PFSK-1 (cell line): ENCODE measurements at regions not wholly inside any gene's neighbourhood (a gene's known extent, or its start where the extent isn't known, plus 50 kb on each side); places are given as distances from the start of the nearest gene placed in this dataset.

ENCODE experiments used
- FOXP2 ChIP-seq: optimal IDR thresholded peaks from 2 replicates; pipeline ENCODE3; 2011; ENCODE audit warnings: borderline replicate concordance, control low read depth, inconsistent platforms; ENCODE audit not compliant: insufficient read depth; ENCODE audit errors: extremely low read length, extremely low read depth
- POLR2AphosphoS5 ChIP-seq: IDR thresholded peaks from 2 replicates; pipeline ENCODE4 v1.6.1; 2012; ENCODE audit warnings: low read depth, mild to moderate bottlenecking, control low read depth, low read length, moderate library complexity
- REST ChIP-seq, 2 experiments: IDR thresholded peaks; 2 replicates each; pipeline versions ENCODE4 v1.6.1 to v1.8.0; 2011 to 2012; ENCODE audit warnings: low read depth in 2 of 2, low read length in 2 of 2, control low read depth in 1 of 2, inconsistent platforms in 1 of 2, mild to moderate bottlenecking in 1 of 2, moderate library complexity in 1 of 2; ENCODE audit not compliant: insufficient read depth in 1 of 2
- SIN3A ChIP-seq: IDR thresholded peaks from 2 replicates; pipeline ENCODE4 v1.6.1; 2012; ENCODE audit warnings: mild to moderate bottlenecking, low read length, moderate library complexity, borderline replicate concordance; ENCODE audit not compliant: insufficient read depth
- TAF1 ChIP-seq: IDR thresholded peaks from 2 replicates; pipeline ENCODE4 v1.6.1; 2012; ENCODE audit warnings: low read length, control low read depth, borderline replicate concordance; ENCODE audit not compliant: insufficient read depth

- no peak for TF ChIP-seq TAF1
- no peak for TF ChIP-seq REST (IDR thresholded peaks at IDR 0.05; ENCODE audit: insufficient read depth in 1 of 2, low read depth in 2 of 2, low read length in 2 of 2)
- TF ChIP-seq SIN3A, result no peak
- TF ChIP-seq POLR2AphosphoS5, result no peak
- TF ChIP-seq FOXP2, result no peak
These were observed 690.8 kb upstream of the ARGLU1 start for GRCh38 chr13:107258599-107259187.

GRCh38 chr13:107254392-107254791, 686.5 kb upstream of the ARGLU1 start:
- TF ChIP-seq REST (IDR thresholded peaks at IDR 0.05; ENCODE audit: insufficient read depth in 1 of 2, low read depth in 2 of 2, low read length in 2 of 2) (no peak), TAF1 (no peak), POLR2AphosphoS5 (no peak)

- TF ChIP-seq REST (IDR thresholded peaks at IDR 0.05; ENCODE audit: insufficient read depth in 1 of 2, low read depth in 2 of 2, low read length in 2 of 2) (no peak), POLR2AphosphoS5 (no peak), FOXP2 (no peak), SIN3A (no peak), TAF1 (no peak)
These were observed 684.5 kb upstream of the ARGLU1 start for GRCh38 chr13:107252428-107252827.

- no peak for TF ChIP-seq SIN3A
These were observed 684.1 kb upstream of the ARGLU1 start for GRCh38 chr13:107252021-107252420.

- no peak for TF ChIP-seq REST (IDR thresholded peaks at IDR 0.05; ENCODE audit: insufficient read depth in 1 of 2, low read depth in 2 of 2, low read length in 2 of 2)
- TF ChIP-seq SIN3A, result no peak
- no peak for TF ChIP-seq POLR2AphosphoS5
- no peak for TF ChIP-seq FOXP2
- no peak for TF ChIP-seq TAF1
These were observed 683.4 kb upstream of the ARGLU1 start for GRCh38 chr13:107251341-107251740.
